D721Med (cell line): ENCODE measurements at regions not wholly inside any gene's neighbourhood (a gene's known extent, or its start where the extent isn't known, plus 50 kb on each side); places are given as distances from the start of the nearest gene placed in this dataset.

Source experiments
- DNase-seq: peaks from one replicate; pipeline ENCODE4 v3.0.0; 2011; ENCODE audit warnings: low spot score; ENCODE audit not compliant: insufficient read length
- FAIRE-seq: peaks from 2 replicates; lab custom pipeline; 2011; peaks lifted over from hg19 to GRCh38; lab: Jason Lieb, UNC
- CTCF ChIP-seq: IDR thresholded peaks from 2 replicates; pipeline ENCODE4 v1.5.1; 2012; ENCODE audit warnings: mild to moderate bottlenecking, control low read depth; ENCODE audit not compliant: insufficient read depth; ENCODE audit errors: missing control alignments

GRCh38 chr4:14247767-14248166 lies 620.2 kb upstream of the BOD1L1 start:
- no peak for FAIRE-seq
- no peak for DNase-seq
- TF ChIP-seq CTCF: no peak

GRCh38 chr4:14249226-14249625 lies 621.7 kb upstream of the BOD1L1 start:
- DNase-seq: no peak
- TF ChIP-seq CTCF: no peak
- FAIRE-seq: no peak

GRCh38 chr4:14254252-14254651 lies 626.7 kb upstream of the BOD1L1 start:
- no peak for TF ChIP-seq CTCF
- FAIRE-seq (no peak), DNase-seq (no peak)

- no peak for DNase-seq
- no peak for TF ChIP-seq CTCF
- FAIRE-seq: no peak
Measured at GRCh38 chr4:14254926-14255325, 627.4 kb upstream of the BOD1L1 start.

- DNase-seq (no peak), FAIRE-seq (no peak)
- no peak for TF ChIP-seq CTCF
Measured at GRCh38 chr4:14257903-14258302, 630.4 kb upstream of the BOD1L1 start.

- DNase-seq: no peak
- no peak for TF ChIP-seq CTCF
- FAIRE-seq: no peak
Measured at GRCh38 chr4:14259936-14260335, 632.4 kb upstream of the BOD1L1 start.

GRCh38 chr4:14260591-14260990 lies 633.1 kb upstream of the BOD1L1 start:
- TF ChIP-seq CTCF: no peak
- no peak for DNase-seq
- no peak for FAIRE-seq
